Endothelial cell of umbilical vein (primary cell): ENCODE measurements at regions not wholly inside any gene's neighbourhood (a gene's known extent, or its start where the extent isn't known, plus 50 kb on each side); places are given as distances from the start of the nearest gene placed in this dataset.

ENCODE experiments used
- BruUV-seq: library from RNA; stranded (reverse); fragments of 400-500 nt; replicated peaks from 2 replicates; lab custom pipeline; 2021; lab: Mats Ljungman, UMichigan
- CTCF ChIA-PET: fragments of 300-600, 350-600 bp; sonication (Branson Sonifier 250); formaldehyde crosslinking; loops from one replicate; lab custom pipeline; 2021; ENCODE audit warnings: antibody characterized with exemption, inconsistent platforms; lab: Charles Lee
- POLR2A ChIA-PET: fragments of 300-600, 350-600 bp; sonication (Branson Sonifier 250); formaldehyde crosslinking; loops from one replicate; lab custom pipeline; 2021; ENCODE audit warnings: antibody characterized with exemption, inconsistent platforms; lab: Charles Lee
- DNase-seq: peaks from one replicate; pipeline ENCODE4 v3.0.0-alpha.2; 2011; ENCODE audit warnings: low read depth, low spot score
- FAIRE-seq: peaks from 2 replicates; lab custom pipeline; 2011; peaks lifted over from hg19 to GRCh38; lab: Jason Lieb, UNC
- H2AFZ ChIP-seq: 2 replicates; pipeline ENCODE4 v1.6.0; 2012; ENCODE audit warnings: low read depth, low read length, control low read depth, inconsistent platforms
- H3K27ac ChIP-seq: 2 replicates; pipeline ENCODE4 v1.5.1; 2011; ENCODE audit warnings: low read depth, mild to moderate bottlenecking, control low read depth, low read length, moderate library complexity; ENCODE audit not compliant: insufficient read depth
- H3K27me3 ChIP-seq, 2 experiments: 2 replicates each; pipeline versions ENCODE4 v1.6.0 to v1.6.1; 2011; ENCODE audit warnings: low read length in 2 of 2, mixed read lengths in 1 of 2; ENCODE audit not compliant: control insufficient read depth in 2 of 2, insufficient read depth in 2 of 2
- H3K36me3 ChIP-seq, 2 experiments: 2 replicates in 1 of 2; 3 replicates in 1 of 2; pipeline ENCODE4 v1.5.1; 2011; ENCODE audit warnings: low read length in 2 of 2, mild to moderate bottlenecking in 1 of 2, moderate library complexity in 1 of 2; ENCODE audit not compliant: control insufficient read depth in 2 of 2, insufficient read depth in 2 of 2; ENCODE audit errors: extremely low read depth in 1 of 2
- H3K4me1 ChIP-seq: 3 replicates; pipeline ENCODE4 v1.5.1; 2011; ENCODE audit warnings: mild to moderate bottlenecking, low read length; ENCODE audit not compliant: control insufficient read depth, insufficient read depth; ENCODE audit errors: extremely low read depth
- H3K4me2 ChIP-seq: 2 replicates; pipeline ENCODE4 v1.6.1; 2011; ENCODE audit warnings: low read length, control low read depth, mixed read lengths; ENCODE audit not compliant: insufficient read depth
- H3K4me3 ChIP-seq, 3 experiments: fragments of 200-600 bp in 1 of 3; sonication (generic), shearing (Covaris generic) in 1 of 3; replicated peaks in 1 of 3; 2 replicates each; pipeline ENCODE4 v1.5.1; 2011 to 2016; ENCODE audit warnings: control low read depth in 3 of 3, low read length in 3 of 3, mild to moderate bottlenecking in 2 of 3, inconsistent platforms in 1 of 3, low read depth in 1 of 3, moderate library complexity in 1 of 3; ENCODE audit not compliant: insufficient read depth in 1 of 3
- H3K79me2 ChIP-seq: 2 replicates; pipeline ENCODE4 v1.6.0; 2012; ENCODE audit warnings: low read length, inconsistent platforms; ENCODE audit not compliant: control insufficient read depth, insufficient read depth
- H3K9ac ChIP-seq: replicated peaks from 2 replicates; pipeline ENCODE3; 2011; ENCODE audit warnings: low read length, control low read depth; ENCODE audit not compliant: insufficient read depth; ENCODE audit errors: extremely low read depth
- H3K9me1 ChIP-seq: replicated peaks from 3 replicates; pipeline ENCODE4 v1.6.0; 2011; ENCODE audit warnings: mild to moderate bottlenecking, low read length; ENCODE audit not compliant: control insufficient read depth, insufficient read depth; ENCODE audit errors: extremely low read depth
- H3K9me3 ChIP-seq: replicated peaks from 2 replicates; pipeline ENCODE4 v1.5.1; 2012; ENCODE audit warnings: low read length, inconsistent platforms; ENCODE audit not compliant: control insufficient read depth, insufficient read depth
- H4K20me1 ChIP-seq: replicated peaks from 2 replicates; pipeline ENCODE3; 2011; ENCODE audit warnings: mild to moderate bottlenecking, low read length; ENCODE audit not compliant: control insufficient read depth, insufficient read depth; ENCODE audit errors: extremely low read depth
- CTCF ChIP-seq, 2 donors: IDR thresholded peaks; 1 replicate in 1 of 2; 2 replicates in 1 of 2; pipeline ENCODE4 v1.5.1; 2011; ENCODE audit warnings: low read length in 2 of 2, mild to moderate bottlenecking in 2 of 2, moderate library complexity in 2 of 2, control low read depth in 1 of 2, inconsistent platforms in 1 of 2, low read depth in 1 of 2; ENCODE audit not compliant: insufficient read depth in 1 of 2; ENCODE audit errors: extremely low read depth in 1 of 2
- EZH2 ChIP-seq: IDR thresholded peaks from 2 replicates; pipeline ENCODE4 v1.6.1; 2012; ENCODE audit warnings: borderline replicate concordance, low read depth, mild to moderate bottlenecking, moderate library complexity, low read length, inconsistent platforms; ENCODE audit not compliant: severe bottlenecking
- FOS ChIP-seq: IDR thresholded peaks from 2 replicates; pipeline ENCODE4 v1.6.1; 2011; ENCODE audit warnings: mild to moderate bottlenecking, low read length, moderate library complexity, borderline replicate concordance; ENCODE audit not compliant: insufficient read depth
- GATA2 ChIP-seq: IDR thresholded peaks from 2 replicates; pipeline ENCODE4 v1.7.0; 2011; ENCODE audit warnings: low read depth, mild to moderate bottlenecking, moderate library complexity, mixed read lengths, low read length; ENCODE audit not compliant: insufficient read length, insufficient read depth
- JUN ChIP-seq: IDR thresholded peaks from 2 replicates; pipeline ENCODE4 v1.6.1; 2011; ENCODE audit warnings: borderline replicate concordance, low read depth; ENCODE audit not compliant: insufficient read length, insufficient read depth
- MAX ChIP-seq: IDR thresholded peaks from 2 replicates; pipeline ENCODE4 v1.6.1; 2011; ENCODE audit not compliant: insufficient read depth, insufficient read length
- MYC ChIP-seq: IDR thresholded peaks from one replicate; pipeline ENCODE4 v1.6.1; 2011; ENCODE audit warnings: mild to moderate bottlenecking, low read depth, low read length
- POLR2A ChIP-seq: IDR thresholded peaks from 2 replicates; pipeline ENCODE4 v1.6.1; 2012; ENCODE audit warnings: low read depth, mild to moderate bottlenecking, control low read depth, low read length
- POLR2AphosphoS5 ChIP-seq: IDR thresholded peaks from 2 replicates; pipeline ENCODE4 v1.6.1; 2012; ENCODE audit warnings: low read depth, mild to moderate bottlenecking, control low read depth, low read length, moderate library complexity; ENCODE audit not compliant: insufficient read depth
- dilution Hi-C: fragments of 300-500 bp; cut with MboI; formaldehyde crosslinking; loops from one replicate; pipeline ENCODE4 v1.15.0; 2019; ENCODE audit warnings: low sequenced_read_pairs; ENCODE audit not compliant: extremely low pct_ligation_motif_present
- intact Hi-C: fragments of 100-400 bp; cut with micrococcal nuclease; formaldehyde crosslinking; loops from one replicate; pipeline ENCODE4 v1.10.0; 2022

GRCh38 chr5:91302305-91302704 lies 80.8 kb downstream of the ARRDC3 start:
- no peak for FAIRE-seq
- no peaks in the 10 kb centered on the region for H3K9me1 ChIP-seq
- dilution Hi-C loops = no loop called here
- H3K4me2 ChIP-seq = no peak overlapping the region
- H3K9ac ChIP-seq = no peak overlapping the region
- TF ChIP-seq FOS (no peak), MAX (no peak), POLR2AphosphoS5 (no peak), POLR2A (no peak), EZH2 (no peak), GATA2 (no peak), MYC (no peak), CTCF (IDR thresholded peaks at IDR 0.05; ENCODE audit: extremely low read depth in 1 of 2, insufficient read depth in 1 of 2, low read depth in 1 of 2, low read length in 2 of 2) (no peak), JUN (no peak)
- DNase-seq = no peak
- ChIA-PET POLR2A (no interaction called here), CTCF (interaction anchor here (0.8 to 1.9 kb wide), 8 partner anchors 8 to 500 kb away, joined by 3 to 5 read pairs (median 3); no protein-coding TSS in a partner anchor)
- H3K4me1 ChIP-seq = no peaks in the 10 kb centered on the region
- no TSS peak for BruUV-seq
- no peak overlapping the region for H3K4me3 ChIP-seq
- no peaks in the 10 kb centered on the region for H3K79me2 ChIP-seq
- H3K36me3 ChIP-seq = no peaks in the 10 kb centered on the region
- intact Hi-C loops = no loop called here
- no peak overlapping the region for H3K27ac ChIP-seq
- H3K9me3 ChIP-seq = no peaks in the 10 kb centered on the region
- no peaks in the 10 kb centered on the region for H4K20me1 ChIP-seq
- no peak overlapping the region for H2AFZ ChIP-seq
- no peaks in the 10 kb centered on the region for H3K27me3 ChIP-seq
